ENCODE measurements at regions not wholly inside any gene's neighbourhood (a gene's known extent, or its start where the extent isn't known, plus 50 kb on each side); places are given as distances from the start of the nearest gene placed in this dataset.

DNA sequence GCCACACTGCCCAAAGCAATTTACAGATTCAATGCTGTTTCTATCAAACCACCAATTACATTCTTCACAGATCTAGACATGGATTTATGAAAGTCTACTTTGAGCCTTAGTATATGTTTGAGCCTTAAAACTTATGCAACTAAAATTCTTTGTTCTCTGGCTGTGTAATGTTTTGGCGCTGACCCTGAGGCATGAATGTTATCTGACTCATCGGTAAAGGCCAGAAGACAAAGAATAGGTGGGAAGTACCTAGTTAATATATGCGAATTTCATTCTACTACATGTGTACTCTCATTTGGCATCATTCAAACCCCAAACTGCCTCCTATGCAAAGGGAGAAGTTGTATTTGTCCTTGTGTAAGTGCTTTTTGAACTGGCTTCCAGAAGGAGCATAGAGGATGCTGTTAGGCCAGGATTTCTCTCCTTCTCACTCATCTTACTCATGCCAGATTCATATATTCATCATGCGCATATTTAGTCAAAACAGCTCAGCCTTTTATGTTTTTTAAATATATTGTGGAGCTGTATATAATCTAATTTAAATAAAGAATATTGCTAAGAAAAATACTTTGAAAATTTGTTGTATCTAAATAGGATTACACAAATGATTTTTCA lies 204.2 kb downstream of the NFKBIZ start:
- TF ChIP-seq, protein P1, sequence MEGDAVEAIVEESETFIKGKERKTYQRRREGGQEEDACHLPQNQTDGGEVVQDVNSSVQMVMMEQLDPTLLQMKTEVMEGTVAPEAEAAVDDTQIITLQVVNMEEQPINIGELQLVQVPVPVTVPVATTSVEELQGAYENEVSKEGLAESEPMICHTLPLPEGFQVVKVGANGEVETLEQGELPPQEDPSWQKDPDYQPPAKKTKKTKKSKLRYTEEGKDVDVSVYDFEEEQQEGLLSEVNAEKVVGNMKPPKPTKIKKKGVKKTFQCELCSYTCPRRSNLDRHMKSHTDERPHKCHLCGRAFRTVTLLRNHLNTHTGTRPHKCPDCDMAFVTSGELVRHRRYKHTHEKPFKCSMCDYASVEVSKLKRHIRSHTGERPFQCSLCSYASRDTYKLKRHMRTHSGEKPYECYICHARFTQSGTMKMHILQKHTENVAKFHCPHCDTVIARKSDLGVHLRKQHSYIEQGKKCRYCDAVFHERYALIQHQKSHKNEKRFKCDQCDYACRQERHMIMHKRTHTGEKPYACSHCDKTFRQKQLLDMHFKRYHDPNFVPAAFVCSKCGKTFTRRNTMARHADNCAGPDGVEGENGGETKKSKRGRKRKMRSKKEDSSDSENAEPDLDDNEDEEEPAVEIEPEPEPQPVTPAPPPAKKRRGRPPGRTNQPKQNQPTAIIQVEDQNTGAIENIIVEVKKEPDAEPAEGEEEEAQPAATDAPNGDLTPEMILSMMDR (IDR thresholded peaks at IDR 0.05; ENCODE audit: borderline replicate concordance, extremely low read depth, low read length, poor library complexity, severe bottlenecking): no peak
- TF ChIP-seq EZH2 (IDR thresholded peaks at IDR 0.05; ENCODE audit: borderline replicate concordance, low read depth, low read length, severe bottlenecking): no peak

Measured in DND-41 (cell line).